ENCODE measurements at regions not wholly inside any gene's neighbourhood (a gene's known extent, or its start where the extent isn't known, plus 50 kb on each side); places are given as distances from the start of the nearest gene placed in this dataset.

- no peak for TF ChIP-seq POLR2AphosphoS5 (IDR thresholded peaks at IDR 0.05)
- no peak for TF ChIP-seq POLR2A (IDR thresholded peaks at IDR 0.05)
- TF ChIP-seq, protein P1, sequence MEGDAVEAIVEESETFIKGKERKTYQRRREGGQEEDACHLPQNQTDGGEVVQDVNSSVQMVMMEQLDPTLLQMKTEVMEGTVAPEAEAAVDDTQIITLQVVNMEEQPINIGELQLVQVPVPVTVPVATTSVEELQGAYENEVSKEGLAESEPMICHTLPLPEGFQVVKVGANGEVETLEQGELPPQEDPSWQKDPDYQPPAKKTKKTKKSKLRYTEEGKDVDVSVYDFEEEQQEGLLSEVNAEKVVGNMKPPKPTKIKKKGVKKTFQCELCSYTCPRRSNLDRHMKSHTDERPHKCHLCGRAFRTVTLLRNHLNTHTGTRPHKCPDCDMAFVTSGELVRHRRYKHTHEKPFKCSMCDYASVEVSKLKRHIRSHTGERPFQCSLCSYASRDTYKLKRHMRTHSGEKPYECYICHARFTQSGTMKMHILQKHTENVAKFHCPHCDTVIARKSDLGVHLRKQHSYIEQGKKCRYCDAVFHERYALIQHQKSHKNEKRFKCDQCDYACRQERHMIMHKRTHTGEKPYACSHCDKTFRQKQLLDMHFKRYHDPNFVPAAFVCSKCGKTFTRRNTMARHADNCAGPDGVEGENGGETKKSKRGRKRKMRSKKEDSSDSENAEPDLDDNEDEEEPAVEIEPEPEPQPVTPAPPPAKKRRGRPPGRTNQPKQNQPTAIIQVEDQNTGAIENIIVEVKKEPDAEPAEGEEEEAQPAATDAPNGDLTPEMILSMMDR (IDR thresholded peaks at IDR 0.05), result no peak
- TF ChIP-seq EP300 (IDR thresholded peaks at IDR 0.05), result no peak
- Histone ChIP-seq H3K9me3 (peaks cover 0 to 15% (median 0%) of the 10 kb centered on the region in 4 donors), H3K36me3 (no peaks in the 10 kb centered on the region), H3K4me1 (no peaks in the 10 kb centered on the region), H3K27ac (no peak overlapping the region), H3K27me3 (no peaks in the 10 kb centered on the region), H3K4me3 (no peak overlapping the region)
- no peak for DNase-seq
- 41 to 82% (median 62%) methylated on average over 1 of the region's 1 CpG for WGBS, 5 donors
- intact Hi-C loops (cut with DNase I; ENCODE audit: low total_unique reads), result no loop called here
These were observed 88.4 kb downstream of the PYDC2 start for GRCh38 chr3:191549357-191549756.

DNA sequence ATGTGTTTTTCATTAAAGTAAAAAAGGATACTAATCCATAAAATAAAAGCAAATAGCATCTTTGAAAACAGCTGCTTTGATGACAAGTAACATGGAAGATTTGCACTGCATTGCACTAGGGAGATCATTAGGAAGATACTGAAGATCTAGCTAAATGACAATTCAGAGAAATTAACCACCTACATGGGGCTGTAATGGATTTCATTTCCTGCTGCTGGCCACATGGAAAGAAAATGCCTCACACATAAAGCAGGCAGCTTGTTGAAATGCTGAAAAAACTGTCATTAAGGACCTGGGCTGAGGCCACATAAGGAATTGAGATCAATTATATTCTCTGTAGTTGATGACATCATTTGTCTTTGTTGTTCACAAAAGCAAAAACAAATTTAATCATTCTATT, 94.1 kb downstream of the PYDC2 start:
- Histone ChIP-seq H3K4me1 (no peaks in the 10 kb centered on the region), H3K27me3 (no peaks in the 10 kb centered on the region), H3K36me3 (no peaks in the 10 kb centered on the region), H3K9me3 (peaks cover 0 to 5% (median 0%) of the 10 kb centered on the region in 4 donors), H3K27ac (no peak overlapping the region), H3K4me3 (no peak overlapping the region)
- intact Hi-C loops (cut with DNase I; ENCODE audit: low total_unique reads), result no loop called here
- no peak for DNase-seq
- TF ChIP-seq, protein P1 (IDR thresholded peaks at IDR 0.05), result no peak
- TF ChIP-seq POLR2AphosphoS5 (IDR thresholded peaks at IDR 0.05) (no peak), POLR2A (IDR thresholded peaks at IDR 0.05) (no peak), EP300 (IDR thresholded peaks at IDR 0.05) (no peak)

- peaks cover 0 to 5% (median 0%) of the 10 kb centered on the region in 4 donors for H3K9me3 ChIP-seq
- no peaks in the 10 kb centered on the region for H3K36me3 ChIP-seq
- 78 to 90% (median 88%) methylated on average over 2 of the region's 2 CpGs for WGBS, 5 donors
- intact Hi-C loops (cut with DNase I; ENCODE audit: low total_unique reads), result no loop called here
- no peaks in the 10 kb centered on the region for H3K4me1 ChIP-seq
- TF ChIP-seq POLR2A (IDR thresholded peaks at IDR 0.05), result no peak
- TF ChIP-seq, protein P1 (IDR thresholded peaks at IDR 0.05), result no peak
- TF ChIP-seq POLR2AphosphoS5 (IDR thresholded peaks at IDR 0.05), result no peak
- no peak for TF ChIP-seq EP300 (IDR thresholded peaks at IDR 0.05)
- no peak overlapping the region for H3K4me3 ChIP-seq
- H3K27ac ChIP-seq, result no peak overlapping the region
- DNase-seq, result no peak
- H3K27me3 ChIP-seq, result no peaks in the 10 kb centered on the region
These were observed 96.4 kb downstream of the PYDC2 start for GRCh38 chr3:191557322-191557721.

DNA sequence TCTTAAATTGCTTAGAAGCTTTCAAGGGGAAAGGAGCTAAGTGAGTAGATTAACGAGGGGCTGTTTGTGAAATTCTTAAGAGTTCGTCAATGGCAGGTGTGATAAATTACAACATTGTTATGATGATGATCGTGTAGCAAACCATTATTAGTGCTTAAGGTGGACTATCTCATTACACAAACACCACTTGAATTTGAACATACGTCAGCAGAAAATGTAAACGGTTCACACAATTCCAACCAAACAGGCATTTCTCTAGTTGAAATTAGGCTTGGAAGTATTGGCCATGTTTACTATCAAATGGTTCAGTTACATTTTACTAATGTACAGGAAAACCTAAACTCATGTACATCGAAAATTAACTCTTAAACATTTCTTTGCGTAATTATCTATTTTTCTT, 102.8 kb downstream of the PYDC2 start:
- H3K4me3 ChIP-seq, result no peak overlapping the region
- intact Hi-C loops (cut with DNase I; ENCODE audit: low total_unique reads), result no loop called here
- no peaks in the 10 kb centered on the region for H3K9me3 ChIP-seq
- H3K36me3 ChIP-seq, result no peaks in the 10 kb centered on the region
- H3K27ac ChIP-seq, result no peak overlapping the region
- WGBS, 5 donors, result 36 to 50% (median 43%) methylated on average over 7 of the region's 7 CpGs
- H3K4me1 ChIP-seq, result no peaks in the 10 kb centered on the region
- DNase-seq, result no peak
- no peak for TF ChIP-seq EP300 (IDR thresholded peaks at IDR 0.05)
- no peak for TF ChIP-seq POLR2A (IDR thresholded peaks at IDR 0.05)
- no peaks in the 10 kb centered on the region for H3K27me3 ChIP-seq

GRCh38 chr3:191566469-191566868, 105.5 kb downstream of the PYDC2 start:
- Histone ChIP-seq H3K27me3 (no peaks in the 10 kb centered on the region), H3K9me3 (no peaks in the 10 kb centered on the region), H3K4me3 (no peak overlapping the region), H3K27ac (no peak overlapping the region), H3K4me1 (no peaks in the 10 kb centered on the region), H3K36me3 (no peaks in the 10 kb centered on the region)
- intact Hi-C loops (cut with DNase I; ENCODE audit: low total_unique reads), result no loop called here
- DNase-seq, result no peak
- 66 to 88% (median 77%) methylated on average over 1 of the region's 1 CpG for WGBS, 5 donors
- TF ChIP-seq POLR2AphosphoS5 (IDR thresholded peaks at IDR 0.05) (no peak), POLR2A (IDR thresholded peaks at IDR 0.05) (no peak), EP300 (IDR thresholded peaks at IDR 0.05) (no peak)
- TF ChIP-seq, protein P1 (IDR thresholded peaks at IDR 0.05), result no peak

All from stomach (tissue), 8 donors.